ENCODE measurements at regions not wholly inside any gene's neighbourhood (a gene's known extent, or its start where the extent isn't known, plus 50 kb on each side); places are given as distances from the start of the nearest gene placed in this dataset.

DNA sequence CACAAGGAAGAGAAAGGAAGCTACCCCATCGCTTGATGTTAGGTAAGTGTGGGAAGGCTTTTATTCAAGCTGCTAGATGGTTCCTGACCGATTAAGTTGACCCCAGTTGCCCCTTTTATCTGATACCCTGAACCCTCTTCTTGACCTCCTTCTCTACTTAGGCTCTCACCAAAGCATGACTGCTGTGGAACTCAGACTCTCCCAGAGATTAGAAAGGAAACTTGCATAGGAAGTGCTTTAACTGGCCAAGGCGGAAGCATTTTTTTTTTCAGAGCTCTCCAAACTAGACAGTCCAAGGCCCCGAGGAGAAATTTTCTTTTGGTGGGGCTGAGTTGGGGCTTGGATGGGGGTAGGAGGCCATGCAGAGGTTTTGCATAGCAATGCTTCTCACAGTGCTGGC lies 101.3 kb upstream of the USP24 start:
- Histone ChIP-seq H3K27ac (no peak overlapping the region), H3K9ac (ENCODE audit: insufficient read length) (no peak overlapping the region), H3K9me3 (ENCODE audit: low read depth, low read length) (no peaks in the 10 kb centered on the region), H3K4me3 (no peak overlapping the region), H3K36me3 (ENCODE audit: insufficient read depth, low read length) (no peaks in the 10 kb centered on the region)
- TF ChIP-seq POLR2AphosphoS5 (IDR thresholded peaks at IDR 0.05; ENCODE audit: borderline replicate concordance, low read depth, low read length) (no peak), FOXP2 (optimal IDR thresholded peaks at IDR 0.05; ENCODE audit: control extremely low read depth, extremely low read length, insufficient read depth) (no peak), EZH2 (IDR thresholded peaks at IDR 0.05) (no peak)
- DNase-seq (ENCODE audit: low read depth, low spot score) = no peak

DNA sequence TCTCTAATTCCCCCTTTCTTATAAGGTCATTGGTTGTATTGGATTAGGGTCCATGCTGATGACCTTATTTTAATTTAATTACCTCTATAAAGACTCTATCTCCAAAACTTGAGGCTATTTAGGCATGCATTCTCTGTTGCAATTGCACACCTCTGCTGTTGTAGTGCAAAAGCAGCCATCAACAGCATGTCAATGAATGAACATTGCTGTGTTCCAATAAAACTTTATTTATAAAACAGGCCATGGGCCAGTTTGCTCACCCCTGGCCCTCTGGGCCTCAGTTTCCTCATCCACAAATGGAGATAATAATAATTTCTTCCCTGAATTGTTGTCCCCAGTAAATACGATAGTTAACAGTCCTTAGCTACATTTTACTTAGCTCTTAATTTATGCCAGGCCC lies 100.4 kb upstream of the USP24 start:
- TF ChIP-seq FOXP2 (optimal IDR thresholded peaks at IDR 0.05; ENCODE audit: control extremely low read depth, extremely low read length, insufficient read depth) (no peak), EZH2 (IDR thresholded peaks at IDR 0.05) (no peak), POLR2AphosphoS5 (IDR thresholded peaks at IDR 0.05; ENCODE audit: borderline replicate concordance, low read depth, low read length) (no peak)
- Histone ChIP-seq H3K27ac (no peak overlapping the region), H3K36me3 (ENCODE audit: insufficient read depth, low read length) (no peaks in the 10 kb centered on the region), H3K9me3 (ENCODE audit: low read depth, low read length) (no peaks in the 10 kb centered on the region), H3K9ac (ENCODE audit: insufficient read length) (no peak overlapping the region), H3K4me3 (no peak overlapping the region)
- no peak for DNase-seq (ENCODE audit: low read depth, low spot score)

- no peak for DNase-seq (ENCODE audit: low read depth, low spot score)
- H3K9ac ChIP-seq (ENCODE audit: insufficient read length) = no peak overlapping the region
Observed at GRCh38 chr1:55314740-55315139, 99.6 kb upstream of the USP24 start.

DNA sequence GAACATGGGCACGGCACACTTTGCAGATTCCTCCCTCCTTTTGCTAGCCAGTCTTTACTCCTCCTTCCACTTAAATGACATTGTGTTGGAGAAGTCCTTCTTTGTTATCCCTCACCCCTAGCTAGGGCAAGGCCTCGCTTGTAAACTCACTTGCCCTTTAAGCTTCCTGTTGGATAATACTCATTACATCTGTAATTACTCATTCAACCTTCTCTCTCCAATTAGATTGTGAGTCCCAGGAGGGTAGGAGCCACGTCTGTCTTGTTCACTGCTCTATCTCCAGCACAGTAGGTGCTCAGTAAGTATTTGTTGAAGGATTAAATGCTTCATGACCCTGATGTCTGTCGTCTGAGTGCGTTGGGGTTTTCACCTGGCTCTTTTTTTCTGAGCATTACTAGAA lies 98.7 kb upstream of the USP24 start:
- no peak overlapping the region for H3K9ac ChIP-seq (ENCODE audit: insufficient read length)
- no peaks in the 10 kb centered on the region for H3K36me3 ChIP-seq (ENCODE audit: insufficient read depth, low read length)
- no peak overlapping the region for H3K4me3 ChIP-seq
- TF ChIP-seq FOXP2 (optimal IDR thresholded peaks at IDR 0.05; ENCODE audit: control extremely low read depth, extremely low read length, insufficient read depth) (no peak), EZH2 (IDR thresholded peaks at IDR 0.05) (no peak), POLR2AphosphoS5 (IDR thresholded peaks at IDR 0.05; ENCODE audit: borderline replicate concordance, low read depth, low read length) (no peak)
- no peak for DNase-seq (ENCODE audit: low read depth, low spot score)
- H3K9me3 ChIP-seq (ENCODE audit: low read depth, low read length) = no peaks in the 10 kb centered on the region
- H3K27ac ChIP-seq = no peak overlapping the region

More at GRCh38 chr1:55314740-55315139, 99.6 kb upstream of the USP24 start:
- TF ChIP-seq FOXP2 (optimal IDR thresholded peaks at IDR 0.05; ENCODE audit: control extremely low read depth, extremely low read length, insufficient read depth) (no peak), EZH2 (IDR thresholded peaks at IDR 0.05) (no peak), POLR2AphosphoS5 (IDR thresholded peaks at IDR 0.05; ENCODE audit: borderline replicate concordance, low read depth, low read length) (no peak)
- Histone ChIP-seq H3K27ac (no peak overlapping the region), H3K4me3 (no peak overlapping the region), H3K9me3 (ENCODE audit: low read depth, low read length) (no peaks in the 10 kb centered on the region), H3K36me3 (ENCODE audit: insufficient read depth, low read length) (no peaks in the 10 kb centered on the region)

DNA sequence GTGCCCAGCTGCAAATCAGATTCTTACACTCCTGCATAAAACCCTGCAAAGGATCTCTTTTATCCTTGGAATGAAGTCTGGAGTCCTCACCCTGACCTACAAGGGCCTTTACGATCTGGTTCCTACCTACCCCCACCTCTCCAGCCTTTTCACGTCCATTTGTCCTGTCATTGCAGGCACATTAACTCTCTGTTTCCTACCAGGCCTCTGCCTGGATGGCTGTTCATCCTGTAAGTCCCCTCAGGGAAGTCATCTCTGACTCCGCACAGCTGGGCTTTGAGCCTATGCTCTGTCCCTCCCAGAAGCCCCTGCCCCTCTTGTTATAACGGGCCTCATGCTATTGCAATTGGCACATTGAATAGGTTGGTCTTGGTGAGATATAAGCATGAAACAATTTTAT lies 96.8 kb upstream of the USP24 start:
- DNase-seq (ENCODE audit: low read depth, low spot score) = no peak
- H3K9ac ChIP-seq (ENCODE audit: insufficient read length) = no peak overlapping the region
- H3K27ac ChIP-seq = no peak overlapping the region
- no peak for TF ChIP-seq EZH2 (IDR thresholded peaks at IDR 0.05)
- no peak overlapping the region for H3K4me3 ChIP-seq
- H3K9me3 ChIP-seq (ENCODE audit: low read depth, low read length) = no peaks in the 10 kb centered on the region
- H3K36me3 ChIP-seq (ENCODE audit: insufficient read depth, low read length) = no peaks in the 10 kb centered on the region

DNA sequence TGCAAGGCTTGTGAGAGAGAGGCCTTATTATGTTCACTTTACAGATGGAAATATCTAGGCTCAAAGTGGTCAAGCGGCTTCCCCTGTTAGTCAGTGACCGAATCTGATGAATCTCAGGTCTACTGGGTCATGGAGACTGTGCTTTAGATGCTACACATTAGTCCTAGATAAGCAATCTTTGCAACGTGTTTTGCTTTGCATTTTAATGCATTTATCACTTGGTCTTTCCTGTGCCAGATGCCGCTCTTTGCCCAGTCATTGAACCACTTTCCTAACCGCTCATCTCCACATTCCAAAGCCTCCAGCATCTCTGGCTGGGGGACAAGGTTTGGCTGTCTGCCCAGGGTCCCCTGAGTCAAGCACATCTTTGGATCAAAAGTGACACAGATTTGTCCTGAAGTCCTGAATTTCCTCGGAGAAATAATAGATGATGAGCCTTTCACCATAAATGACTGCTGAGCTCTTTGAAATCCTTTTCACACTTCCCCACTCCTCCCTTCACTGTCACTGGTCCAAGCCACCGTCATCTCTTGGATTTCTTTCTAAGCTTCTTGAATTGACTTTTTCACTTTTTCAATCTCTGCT lies 96.0 kb upstream of the USP24 start:
- no peak overlapping the region for H3K27ac ChIP-seq
- no peak overlapping the region for H3K4me3 ChIP-seq
- no peak overlapping the region for H3K9ac ChIP-seq (ENCODE audit: insufficient read length)
- no peak for TF ChIP-seq FOXP2 (optimal IDR thresholded peaks at IDR 0.05; ENCODE audit: control extremely low read depth, extremely low read length, insufficient read depth)
- TF ChIP-seq EZH2 (IDR thresholded peaks at IDR 0.05) = no peak
- no peak for TF ChIP-seq POLR2AphosphoS5 (IDR thresholded peaks at IDR 0.05; ENCODE audit: borderline replicate concordance, low read depth, low read length)
- H3K9me3 ChIP-seq (ENCODE audit: low read depth, low read length) = no peaks in the 10 kb centered on the region
- DNase-seq (ENCODE audit: low read depth, low spot score) = no peak
- H3K36me3 ChIP-seq (ENCODE audit: insufficient read depth, low read length) = no peaks in the 10 kb centered on the region

GRCh38 chr1:55310505-55310971 lies 95.4 kb upstream of the USP24 start:
- Histone ChIP-seq H3K27ac (no peak overlapping the region), H3K36me3 (ENCODE audit: insufficient read depth, low read length) (no peaks in the 10 kb centered on the region), H3K9ac (ENCODE audit: insufficient read length) (no peak overlapping the region)

DNA sequence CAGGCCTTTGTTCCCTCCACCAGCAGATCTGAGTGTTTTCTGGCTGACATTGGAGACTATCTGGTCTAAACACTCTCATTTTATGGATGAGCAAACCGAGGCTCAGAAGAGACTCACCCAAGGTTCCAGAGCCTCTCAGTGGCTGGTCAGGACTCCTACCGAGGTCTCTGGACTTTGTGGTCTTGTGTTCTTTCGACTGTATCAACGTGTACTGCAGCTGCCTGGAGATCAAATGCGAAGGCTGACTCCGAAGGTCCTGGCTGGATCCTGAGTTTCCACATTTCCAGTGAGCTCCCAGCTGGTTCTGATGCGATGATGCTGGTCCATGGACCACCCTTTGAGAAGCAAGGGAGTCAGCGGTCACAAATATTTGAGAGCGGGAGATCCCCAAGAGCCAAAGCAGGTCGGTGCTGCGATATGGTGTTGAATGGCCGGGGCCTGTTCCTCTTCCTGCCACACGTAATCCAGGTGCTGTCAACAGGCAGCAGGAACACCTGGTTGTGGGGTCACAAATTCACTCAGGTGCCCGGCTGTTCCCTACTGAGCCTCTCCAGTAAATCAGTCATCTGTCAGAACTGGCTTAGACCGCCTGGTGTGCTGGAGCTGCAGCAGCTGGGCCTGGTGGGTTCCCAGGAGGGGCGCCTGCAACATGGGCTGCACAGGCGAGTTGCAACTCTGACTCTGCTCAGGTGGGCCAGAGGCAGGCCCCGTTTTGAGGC lies 94.8 kb upstream of the USP24 start:
- Histone ChIP-seq H3K9me3 (ENCODE audit: low read depth, low read length) (no peaks in the 10 kb centered on the region), H3K9ac (ENCODE audit: insufficient read length) (no peak overlapping the region), H3K36me3 (ENCODE audit: insufficient read depth, low read length) (no peaks in the 10 kb centered on the region), H3K4me3 (no peak overlapping the region), H3K27ac (no peak overlapping the region)
- TF ChIP-seq EZH2 (IDR thresholded peaks at IDR 0.05) (no peak), POLR2AphosphoS5 (IDR thresholded peaks at IDR 0.05; ENCODE audit: borderline replicate concordance, low read depth, low read length) (no peak), FOXP2 (optimal IDR thresholded peaks at IDR 0.05; ENCODE audit: control extremely low read depth, extremely low read length, insufficient read depth) (no peak)
- DNase-seq (ENCODE audit: low read depth, low spot score) = no peak

More at GRCh38 chr1:55310505-55310971, 95.4 kb upstream of the USP24 start:
- no peak for DNase-seq (ENCODE audit: low read depth, low spot score)
- no peak for TF ChIP-seq POLR2AphosphoS5 (IDR thresholded peaks at IDR 0.05; ENCODE audit: borderline replicate concordance, low read depth, low read length)
- TF ChIP-seq EZH2 (IDR thresholded peaks at IDR 0.05) = no peak
- no peak for TF ChIP-seq FOXP2 (optimal IDR thresholded peaks at IDR 0.05; ENCODE audit: control extremely low read depth, extremely low read length, insufficient read depth)
- H3K4me3 ChIP-seq = no peak overlapping the region
- H3K9me3 ChIP-seq (ENCODE audit: low read depth, low read length) = no peaks in the 10 kb centered on the region
